SK-N-SH (cell line): ENCODE measurements at regions not wholly inside any gene's neighbourhood (a gene's known extent, or its start where the extent isn't known, plus 50 kb on each side); places are given as distances from the start of the nearest gene placed in this dataset.

Source experiments
- EZH2phosphoT487 ChIP-seq: fragments of 200-600 bp; sonication (generic); IDR thresholded peaks from 2 replicates; pipeline ENCODE4 v1.6.1; 2017; ENCODE audit warnings: low read depth, mixed run types, mild to moderate bottlenecking, antibody characterized with exemption, moderate library complexity, borderline replicate concordance
- FOSL2 ChIP-seq: IDR thresholded peaks from 2 replicates; pipeline ENCODE4 v1.4.0; 2012; ENCODE audit warnings: low read depth, mild to moderate bottlenecking, moderate library complexity, borderline replicate concordance
- GABPA ChIP-seq: IDR thresholded peaks from 2 replicates; pipeline ENCODE4 v1.4.0; 2012; ENCODE audit warnings: low read depth, mild to moderate bottlenecking
- GATA2 ChIP-seq: sonication (generic); formaldehyde crosslinking; IDR thresholded peaks from 2 replicates; pipeline ENCODE4 v1.5.0; 2020; ENCODE audit warnings: mild to moderate bottlenecking, missing genetic modification reagents
- PBX3 ChIP-seq: IDR thresholded peaks from 2 replicates; pipeline ENCODE4; 2012
- POLR2AphosphoS5 ChIP-seq: IDR thresholded peaks from 2 replicates; pipeline ENCODE4 v1.6.1; 2012; ENCODE audit warnings: low read depth, low read length
- RAD21 ChIP-seq: IDR thresholded peaks from 2 replicates; pipeline ENCODE4 v1.6.1; 2012; ENCODE audit warnings: mild to moderate bottlenecking, low read length
- SIN3A ChIP-seq: IDR thresholded peaks from 2 replicates; pipeline ENCODE4 v1.6.1; 2012; ENCODE audit warnings: low read depth, mild to moderate bottlenecking, low read length, moderate library complexity, borderline replicate concordance
- YY1 ChIP-seq: IDR thresholded peaks from 2 replicates; pipeline ENCODE4 v1.4.0; 2012; ENCODE audit warnings: low read depth, mild to moderate bottlenecking
- TF ChIP-seq, protein P1 (sequence below): fragments of 200-600 bp; sonication (generic); IDR thresholded peaks from 2 replicates; pipeline ENCODE4 v1.6.1; 2017; ENCODE audit warnings: antibody characterized with exemption, mild to moderate bottlenecking, moderate library complexity
- TF ChIP-seq, protein P2 (sequence below): IDR thresholded peaks from 2 replicates; pipeline ENCODE4 v1.6.1; 2012; ENCODE audit warnings: mild to moderate bottlenecking, low read depth, low read length, moderate library complexity

- TF ChIP-seq RAD21 (no peak), PBX3 (no peak), GABPA (no peak), EZH2phosphoT487 (no peak), SIN3A (no peak), YY1 (no peak), GATA2 (CRISPR knock-in tag) (no peak), POLR2AphosphoS5 (no peak), FOSL2 (no peak)
- TF ChIP-seq, protein P1, sequence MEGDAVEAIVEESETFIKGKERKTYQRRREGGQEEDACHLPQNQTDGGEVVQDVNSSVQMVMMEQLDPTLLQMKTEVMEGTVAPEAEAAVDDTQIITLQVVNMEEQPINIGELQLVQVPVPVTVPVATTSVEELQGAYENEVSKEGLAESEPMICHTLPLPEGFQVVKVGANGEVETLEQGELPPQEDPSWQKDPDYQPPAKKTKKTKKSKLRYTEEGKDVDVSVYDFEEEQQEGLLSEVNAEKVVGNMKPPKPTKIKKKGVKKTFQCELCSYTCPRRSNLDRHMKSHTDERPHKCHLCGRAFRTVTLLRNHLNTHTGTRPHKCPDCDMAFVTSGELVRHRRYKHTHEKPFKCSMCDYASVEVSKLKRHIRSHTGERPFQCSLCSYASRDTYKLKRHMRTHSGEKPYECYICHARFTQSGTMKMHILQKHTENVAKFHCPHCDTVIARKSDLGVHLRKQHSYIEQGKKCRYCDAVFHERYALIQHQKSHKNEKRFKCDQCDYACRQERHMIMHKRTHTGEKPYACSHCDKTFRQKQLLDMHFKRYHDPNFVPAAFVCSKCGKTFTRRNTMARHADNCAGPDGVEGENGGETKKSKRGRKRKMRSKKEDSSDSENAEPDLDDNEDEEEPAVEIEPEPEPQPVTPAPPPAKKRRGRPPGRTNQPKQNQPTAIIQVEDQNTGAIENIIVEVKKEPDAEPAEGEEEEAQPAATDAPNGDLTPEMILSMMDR, result no peak
- TF ChIP-seq, protein P2, sequence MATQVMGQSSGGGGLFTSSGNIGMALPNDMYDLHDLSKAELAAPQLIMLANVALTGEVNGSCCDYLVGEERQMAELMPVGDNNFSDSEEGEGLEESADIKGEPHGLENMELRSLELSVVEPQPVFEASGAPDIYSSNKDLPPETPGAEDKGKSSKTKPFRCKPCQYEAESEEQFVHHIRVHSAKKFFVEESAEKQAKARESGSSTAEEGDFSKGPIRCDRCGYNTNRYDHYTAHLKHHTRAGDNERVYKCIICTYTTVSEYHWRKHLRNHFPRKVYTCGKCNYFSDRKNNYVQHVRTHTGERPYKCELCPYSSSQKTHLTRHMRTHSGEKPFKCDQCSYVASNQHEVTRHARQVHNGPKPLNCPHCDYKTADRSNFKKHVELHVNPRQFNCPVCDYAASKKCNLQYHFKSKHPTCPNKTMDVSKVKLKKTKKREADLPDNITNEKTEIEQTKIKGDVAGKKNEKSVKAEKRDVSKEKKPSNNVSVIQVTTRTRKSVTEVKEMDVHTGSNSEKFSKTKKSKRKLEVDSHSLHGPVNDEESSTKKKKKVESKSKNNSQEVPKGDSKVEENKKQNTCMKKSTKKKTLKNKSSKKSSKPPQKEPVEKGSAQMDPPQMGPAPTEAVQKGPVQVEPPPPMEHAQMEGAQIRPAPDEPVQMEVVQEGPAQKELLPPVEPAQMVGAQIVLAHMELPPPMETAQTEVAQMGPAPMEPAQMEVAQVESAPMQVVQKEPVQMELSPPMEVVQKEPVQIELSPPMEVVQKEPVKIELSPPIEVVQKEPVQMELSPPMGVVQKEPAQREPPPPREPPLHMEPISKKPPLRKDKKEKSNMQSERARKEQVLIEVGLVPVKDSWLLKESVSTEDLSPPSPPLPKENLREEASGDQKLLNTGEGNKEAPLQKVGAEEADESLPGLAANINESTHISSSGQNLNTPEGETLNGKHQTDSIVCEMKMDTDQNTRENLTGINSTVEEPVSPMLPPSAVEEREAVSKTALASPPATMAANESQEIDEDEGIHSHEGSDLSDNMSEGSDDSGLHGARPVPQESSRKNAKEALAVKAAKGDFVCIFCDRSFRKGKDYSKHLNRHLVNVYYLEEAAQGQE, result no peak
These were observed 161.3 kb downstream of the RTP5 start for GRCh38 chr2:242030858-242031257.
